ENCODE measurements at regions not wholly inside any gene's neighbourhood (a gene's known extent, or its start where the extent isn't known, plus 50 kb on each side); places are given as distances from the start of the nearest gene placed in this dataset.
"Not testable (repeated sequence)": the region's sequence is repeated elsewhere in the genome, so short reads cannot be mapped to it uniquely, and the experiment has no call there.

GRCh38 chr5:71771191-71771590, 52.1 kb downstream of the CARTPT start:
- no peak for DNase-seq (ENCODE audit: low spot score)

DNA sequence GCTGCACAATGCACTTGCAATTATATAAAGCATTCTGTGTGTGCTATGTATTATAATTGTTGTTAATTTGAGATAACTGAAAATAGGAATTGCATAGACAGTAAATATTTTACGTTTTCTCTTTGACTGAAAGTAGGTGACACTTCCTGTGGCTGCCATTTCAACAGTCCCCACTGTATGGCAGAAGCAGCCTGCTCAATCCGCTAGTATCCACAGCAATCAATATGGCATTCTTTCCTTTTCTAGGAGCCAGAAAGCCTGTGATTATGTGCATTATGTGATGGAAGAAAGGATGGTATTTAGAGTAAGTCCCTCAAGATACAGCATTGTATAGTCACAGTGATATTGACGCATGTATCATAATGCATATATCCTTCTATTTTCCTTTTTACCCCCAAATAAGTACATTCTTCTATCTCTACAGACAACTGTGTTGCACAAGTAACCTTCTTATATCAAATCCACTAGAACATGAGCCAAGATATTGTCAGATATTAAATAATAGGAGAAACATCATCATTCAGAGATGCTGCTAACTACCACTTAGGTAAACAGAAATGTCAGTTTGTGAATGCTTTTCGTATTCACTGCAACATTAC, 59.7 kb downstream of the CARTPT start:
- DNase-seq (ENCODE audit: low spot score): no peak

DNA sequence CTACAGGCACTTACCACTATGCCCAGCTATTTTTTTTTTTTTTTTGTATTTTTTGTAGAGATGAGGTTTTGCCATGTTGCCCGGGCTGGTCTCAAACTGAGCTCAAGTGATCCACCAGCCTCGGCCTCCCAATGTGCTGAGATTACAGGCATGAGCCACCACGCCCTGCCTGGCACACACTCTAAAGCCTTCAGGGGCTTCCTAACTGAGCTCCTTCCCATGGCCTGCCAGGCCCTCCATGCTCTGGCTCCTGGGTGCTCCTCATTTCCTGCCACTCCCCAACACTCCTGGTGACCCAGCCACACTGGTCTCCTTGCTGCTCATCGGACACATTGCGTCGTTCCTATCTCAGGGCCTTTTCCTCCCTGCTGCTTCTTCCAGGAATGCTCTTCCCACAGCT, 61.5 kb downstream of the CARTPT start:
- no peak for DNase-seq (ENCODE audit: low spot score)

DNA sequence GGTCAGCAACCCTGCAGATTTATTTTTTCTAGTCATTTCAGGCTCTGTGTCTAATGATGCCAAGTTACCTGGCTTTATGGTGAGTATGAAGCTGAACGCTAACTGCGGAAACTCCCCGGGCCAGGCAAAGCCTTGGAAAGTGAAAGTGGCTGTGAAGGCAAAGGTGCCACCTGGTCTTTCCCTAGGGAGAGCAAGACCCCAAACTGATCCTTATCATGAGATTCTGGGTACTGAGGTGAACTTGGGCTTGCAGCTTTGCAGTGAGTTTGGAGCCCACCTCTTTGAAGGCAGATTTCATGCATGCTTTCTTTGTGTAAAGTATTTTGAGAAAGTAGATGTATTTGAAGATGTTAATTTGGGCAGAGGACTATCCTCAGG, 63.3 kb downstream of the CARTPT start:
- DNase-seq (ENCODE audit: low spot score): no peak

DNA sequence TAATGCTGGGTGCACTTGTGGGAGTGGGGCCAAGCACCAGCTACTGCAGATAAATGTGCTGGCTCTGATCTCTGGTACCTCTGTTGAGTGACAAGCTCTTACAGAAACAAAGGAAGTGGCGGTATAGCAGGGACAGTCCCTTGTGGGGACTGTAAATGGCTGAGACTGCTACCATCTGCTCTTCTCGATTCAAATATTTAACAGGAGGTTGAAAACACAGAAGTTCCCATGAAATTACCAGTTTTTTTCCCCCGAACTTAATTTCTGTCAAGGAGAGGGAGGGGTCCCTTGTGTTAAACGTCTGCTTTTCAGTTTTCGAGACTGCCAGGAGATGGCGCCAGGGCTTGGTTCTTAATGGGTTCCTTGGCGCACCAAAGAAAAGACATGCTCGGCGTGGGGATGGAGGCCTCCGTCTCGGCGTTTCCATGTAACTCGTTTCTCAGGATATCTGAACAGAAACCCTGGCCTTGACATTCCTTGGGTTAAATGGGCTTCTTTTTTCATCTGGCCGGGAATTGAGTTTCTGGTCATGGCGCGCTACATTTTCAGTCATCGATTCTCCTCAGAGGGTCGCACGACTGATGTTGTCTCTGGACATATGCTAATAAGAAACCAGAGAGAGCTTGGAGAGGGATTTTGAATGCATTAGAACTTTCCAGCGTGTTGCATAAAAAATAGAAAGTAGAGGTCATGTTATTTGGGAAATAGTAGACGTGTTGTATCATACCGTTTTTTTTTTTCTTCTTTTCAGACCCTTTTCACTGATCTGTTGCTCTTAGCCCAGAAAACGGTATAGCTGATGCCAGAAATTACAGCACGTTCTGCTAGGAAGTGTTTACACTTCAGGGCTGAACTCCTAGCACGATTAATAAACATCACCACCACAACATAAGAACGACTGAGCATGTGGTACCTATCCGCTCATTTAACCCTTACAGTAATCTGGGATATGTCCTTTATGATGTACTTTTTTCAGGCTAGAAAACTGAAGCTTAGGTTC, 64.0 kb downstream of the CARTPT start:
- DNase-seq (ENCODE audit: low spot score): peak; percentile 37

DNA sequence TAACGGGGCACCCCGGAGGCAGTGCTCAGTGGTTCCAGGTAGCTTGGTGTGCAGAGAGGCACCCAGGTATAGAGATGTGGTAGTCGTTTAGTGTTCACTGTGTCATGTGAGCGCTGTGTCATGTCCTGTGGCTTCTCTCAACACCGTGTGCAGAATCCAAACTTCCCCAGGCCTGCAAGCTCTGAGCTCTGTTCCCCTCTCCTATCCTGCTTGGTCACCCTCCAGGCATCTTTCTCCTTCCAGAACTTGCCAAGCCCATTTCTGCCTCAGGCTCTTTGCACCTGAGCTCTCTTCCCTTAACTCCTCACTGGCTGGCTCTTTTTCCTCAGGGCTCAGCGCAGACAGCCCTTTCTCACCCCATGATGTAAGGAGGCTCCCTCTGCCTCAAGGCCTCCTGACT, 64.8 kb downstream of the CARTPT start:
- no peak for DNase-seq (ENCODE audit: low spot score)

GRCh38 chr5:71786337-71787055, 67.4 kb downstream of the CARTPT start:
- no peak for DNase-seq (ENCODE audit: low spot score)

DNA sequence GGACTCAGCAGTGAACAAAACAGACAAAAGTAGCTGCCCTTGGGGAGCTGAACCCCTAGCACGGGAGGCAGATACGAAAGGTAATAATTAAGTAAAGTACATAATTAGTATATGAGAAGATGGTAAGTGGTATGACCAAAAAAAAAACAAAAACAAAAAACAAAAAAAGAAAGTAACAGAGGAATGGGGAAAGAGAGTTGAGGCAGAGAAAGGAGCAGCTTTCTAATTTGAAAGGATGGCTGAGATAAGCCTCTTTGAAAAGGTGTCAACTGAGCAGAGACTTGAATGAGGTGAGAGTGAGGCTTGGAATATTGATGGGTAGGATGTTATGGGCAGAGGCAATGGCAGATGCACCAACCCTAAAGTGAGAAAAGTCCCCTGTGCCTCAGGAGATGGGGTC, 69.7 kb downstream of the CARTPT start:
- DNase-seq (ENCODE audit: low spot score): no peak

- no peak for DNase-seq (ENCODE audit: low spot score)
Observed at GRCh38 chr5:71789746-71790145, 70.7 kb downstream of the CARTPT start.

- DNase-seq (ENCODE audit: low spot score): no peak
Observed at GRCh38 chr5:71790433-71790832, 71.4 kb downstream of the CARTPT start.

- not testable (repeated sequence) for DNase-seq (ENCODE audit: low spot score)
Observed at GRCh38 chr5:71792041-71792440, 73.0 kb downstream of the CARTPT start.

GRCh38 chr5:71794061-71794695, 75.1 kb downstream of the CARTPT start:
- DNase-seq (ENCODE audit: low spot score): no peak

DNA sequence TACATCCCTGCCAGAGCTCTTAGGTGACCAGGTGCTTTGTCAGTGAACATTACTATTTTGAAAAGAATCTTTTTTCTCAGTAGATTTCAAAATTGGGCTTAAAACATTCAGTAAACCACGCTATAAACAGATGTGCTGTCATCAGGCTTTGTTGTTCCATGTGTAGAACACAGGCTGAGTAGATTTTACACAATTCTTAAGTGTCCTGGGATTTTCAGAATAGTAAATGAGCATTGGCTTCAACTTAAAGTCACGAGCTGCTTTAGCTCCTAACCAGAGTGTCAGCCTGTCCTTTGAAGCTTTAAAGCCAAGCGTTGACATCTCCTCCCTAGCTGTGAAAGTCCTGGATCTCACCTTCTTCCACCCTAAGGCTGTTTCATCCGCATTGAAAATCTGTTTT, 83.6 kb downstream of the CARTPT start:
- DNase-seq (ENCODE audit: low spot score): no peak

- DNase-seq (ENCODE audit: low spot score): no peak
Observed at GRCh38 chr5:71806711-71807110, 87.6 kb downstream of the CARTPT start.

DNA sequence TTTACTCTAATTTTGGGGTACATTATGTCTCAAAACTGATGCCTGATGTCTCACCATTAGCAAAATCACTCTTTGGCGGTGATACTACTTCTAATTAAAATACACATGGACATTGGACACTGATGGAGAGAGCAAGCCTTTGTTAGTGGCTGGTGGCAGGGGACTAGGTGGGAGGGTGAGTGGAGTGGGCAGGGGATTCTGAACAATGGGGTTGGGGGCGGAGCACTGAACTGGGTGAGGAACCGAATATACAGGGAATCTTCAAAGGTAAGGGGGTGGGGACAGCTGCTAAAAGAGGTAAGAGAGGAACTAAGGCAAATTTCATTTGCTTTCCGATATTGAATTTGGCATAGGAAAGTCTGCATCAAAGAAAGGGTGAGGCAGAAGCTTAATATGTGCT, 88.8 kb downstream of the CARTPT start:
- no peak for DNase-seq (ENCODE audit: low spot score)

DNA sequence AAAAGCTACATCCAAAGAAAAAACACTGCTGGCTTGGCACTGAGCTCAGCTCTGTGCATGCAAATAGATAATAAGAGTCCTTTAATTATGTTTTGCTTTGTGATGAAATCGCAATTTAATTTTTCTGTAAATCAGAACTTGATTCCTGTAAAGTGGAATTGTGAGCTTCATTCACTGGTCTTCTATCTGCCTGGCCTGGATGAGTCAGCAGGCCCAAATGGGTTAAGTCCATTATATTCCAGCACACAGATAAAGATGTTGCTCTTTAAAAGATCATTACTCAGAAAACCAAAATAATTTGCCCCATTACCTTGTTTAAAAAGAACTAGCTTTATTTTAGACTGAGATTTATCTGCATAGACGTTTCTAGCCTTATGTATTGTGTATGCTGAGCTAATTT, 90.4 kb downstream of the CARTPT start:
- DNase-seq (ENCODE audit: low spot score): no peak

DNA sequence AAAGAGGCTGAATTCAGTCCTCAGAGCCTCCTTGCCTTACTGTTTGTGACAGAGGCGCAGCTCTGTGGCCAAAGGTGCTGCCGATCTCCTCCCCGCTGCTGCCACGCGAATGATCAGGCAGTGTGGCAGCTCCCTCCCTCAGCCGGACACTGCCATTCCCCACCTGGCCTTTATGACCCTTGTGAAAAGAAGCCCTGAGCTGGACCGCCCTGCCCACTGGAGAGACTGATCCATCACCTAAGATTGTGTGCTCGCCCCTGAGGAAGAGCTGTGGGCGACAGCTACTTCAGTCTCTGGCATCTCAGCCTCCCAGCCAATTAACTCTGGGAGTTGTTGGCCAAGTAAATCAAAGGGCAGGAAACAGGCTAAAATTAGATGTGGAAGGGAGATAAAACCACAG, 90.9 kb downstream of the CARTPT start:
- no peak for DNase-seq (ENCODE audit: low spot score)

GRCh38 chr5:71810471-71811195, 91.6 kb downstream of the CARTPT start:
- no peak for DNase-seq (ENCODE audit: low spot score)

DNA sequence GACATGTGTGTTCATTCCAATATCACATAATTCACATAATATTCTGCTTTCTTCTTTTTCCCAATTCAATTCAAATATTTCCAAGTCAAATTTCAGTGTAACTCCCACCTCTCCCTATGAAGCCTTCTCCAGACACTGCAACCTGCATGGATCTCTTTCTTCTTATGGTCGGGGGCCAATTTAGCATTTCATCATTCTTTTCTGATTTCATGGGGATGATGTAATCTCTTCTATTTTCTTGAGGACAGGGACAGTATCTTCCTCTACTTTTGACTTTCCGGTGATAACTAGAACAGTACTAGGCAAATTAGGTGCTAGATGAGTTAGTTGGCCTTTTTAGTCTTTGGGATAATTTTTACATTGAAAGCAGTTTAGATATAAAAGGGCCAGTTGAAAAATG, 92.7 kb downstream of the CARTPT start:
- no peak for DNase-seq (ENCODE audit: low spot score)

DNA sequence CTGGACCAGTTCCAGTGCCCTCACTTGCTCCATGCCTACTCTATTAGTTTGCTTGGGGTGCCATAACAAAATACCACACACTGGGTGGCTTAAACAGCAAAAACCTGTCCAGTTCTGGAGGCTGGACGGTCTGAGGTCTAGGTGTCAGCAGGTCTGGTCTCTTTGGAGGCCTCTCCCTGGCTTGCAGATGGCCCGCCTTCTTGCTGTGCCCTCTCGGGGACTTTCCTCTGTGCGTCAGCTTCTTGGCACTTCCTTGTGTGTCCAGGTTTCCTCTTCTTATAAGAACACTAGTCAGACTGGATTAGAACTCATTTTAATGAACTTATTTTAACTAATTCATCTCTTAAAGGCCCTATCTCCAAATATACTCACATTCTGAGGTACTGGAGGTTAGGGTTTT, 97.2 kb downstream of the CARTPT start:
- DNase-seq (ENCODE audit: low spot score): no peak

GRCh38 chr5:71817891-71818290, 98.8 kb downstream of the CARTPT start:
- DNase-seq (ENCODE audit: low spot score): no peak

DNA sequence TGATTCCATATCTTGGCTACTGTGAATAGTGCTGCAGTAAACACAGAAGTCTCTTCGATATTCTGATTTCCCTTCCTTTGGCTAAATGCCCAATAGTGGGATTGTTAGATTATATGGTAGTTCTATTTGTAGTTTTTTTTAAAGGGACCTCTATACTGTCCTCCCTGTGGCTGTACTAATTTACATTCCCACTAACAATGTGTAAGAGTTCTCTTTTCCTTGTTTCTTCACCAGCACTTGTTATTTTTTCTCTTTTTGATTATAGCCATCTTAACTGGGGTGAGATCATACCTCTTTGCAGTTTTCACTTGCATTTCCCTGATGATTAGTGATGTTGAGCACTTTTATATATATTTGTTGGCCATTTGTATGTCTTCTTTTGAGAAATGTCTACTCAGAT, 102.0 kb downstream of the CARTPT start:
- DNase-seq (ENCODE audit: low spot score): no peak
